ENCODE measurements at regions not wholly inside any gene's neighbourhood (a gene's known extent, or its start where the extent isn't known, plus 50 kb on each side); places are given as distances from the start of the nearest gene placed in this dataset.
"Not testable (repeated sequence)": the region's sequence is repeated elsewhere in the genome, so short reads cannot be mapped to it uniquely, and the experiment has no call there.

- no peak for DNase-seq (ENCODE audit: low spot score)
Observed at GRCh38 chr13:73671732-73672131, 462.5 kb downstream of the KLF12 start.

- no peak for DNase-seq (ENCODE audit: low spot score)
Observed at GRCh38 chr13:73671011-73671410, 463.2 kb downstream of the KLF12 start.

- DNase-seq (ENCODE audit: low spot score): no peak
Observed at GRCh38 chr13:73667756-73668155, 466.4 kb downstream of the KLF12 start.

GRCh38 chr13:73665261-73665660 is 468.9 kb downstream of the KLF12 start:
- DNase-seq (ENCODE audit: low spot score): no peak

GRCh38 chr13:73664851-73665250 is 469.4 kb downstream of the KLF12 start:
- DNase-seq (ENCODE audit: low spot score): no peak

- no peak for DNase-seq (ENCODE audit: low spot score)
Observed at GRCh38 chr13:73662833-73663232, 471.4 kb downstream of the KLF12 start.

- no peak for DNase-seq (ENCODE audit: low spot score)
Observed at GRCh38 chr13:73661687-73662425, 472.3 kb downstream of the KLF12 start.

- DNase-seq (ENCODE audit: low spot score): no peak
Observed at GRCh38 chr13:73661066-73661465, 473.1 kb downstream of the KLF12 start.

- no peak for DNase-seq (ENCODE audit: low spot score)
Observed at GRCh38 chr13:73658639-73659038, 475.6 kb downstream of the KLF12 start.

- DNase-seq (ENCODE audit: low spot score): no peak
Observed at GRCh38 chr13:73657821-73658540, 476.2 kb downstream of the KLF12 start.

- no peak for DNase-seq (ENCODE audit: low spot score)
Observed at GRCh38 chr13:73656863-73657262, 477.3 kb downstream of the KLF12 start.

- no peak for DNase-seq (ENCODE audit: low spot score)
Observed at GRCh38 chr13:73653688-73654087, 480.5 kb downstream of the KLF12 start.

GRCh38 chr13:73647417-73647816 is 486.8 kb downstream of the KLF12 start:
- no peak for DNase-seq (ENCODE audit: low spot score)

GRCh38 chr13:73640476-73641179 is 493.6 kb downstream of the KLF12 start:
- DNase-seq (ENCODE audit: low spot score): not testable (repeated sequence)

- DNase-seq (ENCODE audit: low spot score): no peak
Observed at GRCh38 chr13:73635166-73635787, 498.9 kb downstream of the KLF12 start.

GRCh38 chr13:73633817-73634460 is 500.3 kb downstream of the KLF12 start:
- DNase-seq (ENCODE audit: low spot score): peak; percentile 23

- no peak for DNase-seq (ENCODE audit: low spot score)
Observed at GRCh38 chr13:73631411-73631810, 502.8 kb downstream of the KLF12 start.

GRCh38 chr13:73625562-73626339 is 508.5 kb downstream of the KLF12 start:
- DNase-seq (ENCODE audit: low spot score): no peak

GRCh38 chr13:73623281-73623680 is 510.9 kb downstream of the KLF12 start:
- DNase-seq (ENCODE audit: low spot score): no peak

- no peak for DNase-seq (ENCODE audit: low spot score)
Observed at GRCh38 chr13:73622381-73622780, 511.8 kb downstream of the KLF12 start.

GRCh38 chr13:73618275-73618865 is 515.8 kb downstream of the KLF12 start:
- no peak for DNase-seq (ENCODE audit: low spot score)
